GM19372 (cell line): ENCODE measurements at regions not wholly inside any gene's neighbourhood (a gene's known extent, or its start where the extent isn't known, plus 50 kb on each side); places are given as distances from the start of the nearest gene placed in this dataset.

ENCODE experiments used
- ATAC-seq: cut with Tn5 transposase; IDR thresholded peaks from one replicate; pipeline ENCODE4 v1.9.1; 2021; ENCODE audit warnings: mild to moderate bottlenecking, low read depth, moderate library complexity; ENCODE audit not compliant: unreplicated experiment

DNA sequence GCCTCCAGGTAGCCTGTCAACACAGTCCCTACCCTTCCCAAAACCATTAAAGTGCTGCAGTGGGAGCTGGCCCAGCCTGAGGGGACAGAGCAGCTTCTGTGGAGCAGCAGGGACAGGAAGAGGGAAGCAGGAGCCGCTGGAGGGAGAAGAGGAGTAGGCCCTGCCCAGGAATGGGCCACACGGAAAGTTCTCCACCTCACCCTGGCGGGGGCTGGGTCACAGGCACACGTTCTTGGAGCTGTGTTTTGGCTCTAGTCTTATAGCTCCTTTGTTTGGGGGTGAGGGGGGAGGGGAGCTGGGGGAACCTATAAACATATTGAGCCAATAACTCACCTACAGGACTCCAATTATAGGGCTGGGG, 508.6 kb downstream of the SHQ1 start:
- ATAC-seq = no peak

GRCh38 chr3:72338942-72339669, 509.1 kb downstream of the SHQ1 start:
- no peak for ATAC-seq

DNA sequence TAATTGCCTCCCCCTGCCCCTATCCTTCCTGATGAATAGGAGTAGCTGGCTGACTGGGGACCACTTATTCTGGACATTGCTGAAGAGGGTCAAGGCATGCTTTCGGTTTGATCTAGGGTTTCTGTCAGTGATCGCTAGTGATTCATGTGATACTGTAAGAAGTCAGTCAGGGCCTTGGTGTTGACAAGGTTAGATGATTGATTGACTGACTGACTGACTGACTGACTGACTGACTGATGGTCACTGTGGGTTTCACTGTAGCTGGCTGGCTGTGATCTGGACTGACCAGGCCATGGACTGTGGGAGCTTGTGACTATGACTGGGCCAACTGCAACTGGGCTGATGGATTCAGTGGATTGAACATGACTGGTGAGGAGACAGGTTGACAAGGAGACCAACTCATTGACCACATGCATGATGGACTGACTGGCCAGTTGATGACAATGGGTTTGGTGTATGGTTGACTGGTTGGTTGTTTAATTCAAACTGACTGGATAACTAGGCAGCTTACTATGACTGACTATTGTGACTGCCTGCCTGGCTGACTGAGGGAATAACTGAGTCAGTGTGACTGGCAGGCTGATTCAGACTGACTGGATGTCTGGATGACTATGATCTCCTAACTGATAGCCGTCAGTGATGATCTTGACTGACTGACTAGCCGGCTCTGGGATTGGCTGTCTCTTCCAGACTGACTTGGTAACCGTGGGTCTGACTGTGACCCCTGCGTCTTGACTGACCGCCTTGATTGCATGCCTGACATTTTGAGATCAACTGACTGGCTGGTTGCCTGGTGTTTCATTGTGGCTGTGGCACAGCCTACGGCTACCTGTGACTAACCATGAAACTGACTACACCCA, 509.9 kb downstream of the SHQ1 start:
- ATAC-seq = no peak

GRCh38 chr3:72337480-72337855, 510.8 kb downstream of the SHQ1 start:
- no peak for ATAC-seq

- no peak for ATAC-seq
Observed at GRCh38 chr3:72336821-72337479, 511.3 kb downstream of the SHQ1 start.

- no peak for ATAC-seq
Observed at GRCh38 chr3:72336114-72336651, 512.1 kb downstream of the SHQ1 start.

- no peak for ATAC-seq
Observed at GRCh38 chr3:72335458-72336095, 512.7 kb downstream of the SHQ1 start.

- no peak for ATAC-seq
Observed at GRCh38 chr3:72334681-72335457, 513.4 kb downstream of the SHQ1 start.

GRCh38 chr3:72332689-72333088, 515.6 kb downstream of the SHQ1 start:
- ATAC-seq = no peak

- ATAC-seq = no peak
Observed at GRCh38 chr3:72332036-72332435, 516.2 kb downstream of the SHQ1 start.

DNA sequence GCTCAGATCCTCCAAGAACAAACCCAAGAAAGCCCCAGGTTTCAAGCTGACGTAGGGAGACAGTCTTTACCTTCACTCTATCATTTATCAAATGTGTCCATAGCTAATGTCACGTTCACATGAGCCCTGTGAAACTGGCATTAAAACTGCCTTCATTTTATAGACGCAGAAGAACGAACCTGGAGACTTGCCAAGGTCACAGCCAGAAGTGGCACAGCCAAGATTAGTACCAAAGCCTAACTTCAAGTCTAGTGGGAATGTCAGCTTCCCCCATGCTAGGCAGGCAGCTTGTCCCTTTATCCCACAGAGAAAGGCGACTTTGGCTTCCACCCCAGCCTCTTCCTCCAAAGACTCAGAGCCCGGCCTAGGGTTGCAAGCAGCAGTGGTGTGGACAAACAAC, 517.2 kb downstream of the SHQ1 start:
- no peak for ATAC-seq

DNA sequence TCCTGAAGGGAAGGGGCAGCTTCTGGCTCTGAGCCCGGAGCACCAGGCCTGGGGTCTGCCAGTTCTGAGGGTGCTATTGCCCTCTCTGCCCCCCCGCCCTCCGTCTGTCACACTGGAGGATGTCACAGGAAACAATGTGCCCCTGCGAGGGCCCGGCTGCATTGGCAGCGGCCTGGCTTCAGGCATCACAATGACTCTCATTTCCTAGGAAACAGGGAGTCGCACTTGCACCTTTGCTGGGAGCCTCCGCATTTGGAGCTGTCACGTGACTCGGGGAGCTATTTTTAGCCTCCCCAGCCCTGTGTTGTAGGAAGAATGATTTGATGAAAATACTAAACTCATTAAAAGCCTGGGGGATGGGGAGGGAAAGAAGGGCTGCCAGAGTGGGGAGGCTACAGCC, 518.9 kb downstream of the SHQ1 start:
- no peak for ATAC-seq

GRCh38 chr3:72328755-72329277, 519.4 kb downstream of the SHQ1 start:
- no peak for ATAC-seq

DNA sequence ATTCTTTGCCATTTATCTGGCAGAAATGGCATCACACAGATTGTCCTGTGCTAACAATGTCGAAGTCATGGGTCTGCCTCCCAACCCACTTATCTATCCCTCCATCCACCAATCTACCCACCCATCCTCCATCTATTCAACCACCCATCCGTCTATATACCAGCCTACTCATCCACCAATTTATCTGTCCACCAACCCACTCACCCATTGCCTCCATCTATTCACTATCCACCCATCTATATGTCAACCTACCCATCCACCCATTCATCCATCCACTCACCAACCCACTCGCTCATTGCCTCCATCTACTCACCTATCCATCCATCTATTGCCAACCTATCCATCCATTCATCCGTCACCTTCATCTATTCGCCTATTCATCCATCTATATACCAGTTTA, 521.2 kb downstream of the SHQ1 start:
- ATAC-seq = no peak

GRCh38 chr3:72324253-72324811, 523.9 kb downstream of the SHQ1 start:
- ATAC-seq = no peak

DNA sequence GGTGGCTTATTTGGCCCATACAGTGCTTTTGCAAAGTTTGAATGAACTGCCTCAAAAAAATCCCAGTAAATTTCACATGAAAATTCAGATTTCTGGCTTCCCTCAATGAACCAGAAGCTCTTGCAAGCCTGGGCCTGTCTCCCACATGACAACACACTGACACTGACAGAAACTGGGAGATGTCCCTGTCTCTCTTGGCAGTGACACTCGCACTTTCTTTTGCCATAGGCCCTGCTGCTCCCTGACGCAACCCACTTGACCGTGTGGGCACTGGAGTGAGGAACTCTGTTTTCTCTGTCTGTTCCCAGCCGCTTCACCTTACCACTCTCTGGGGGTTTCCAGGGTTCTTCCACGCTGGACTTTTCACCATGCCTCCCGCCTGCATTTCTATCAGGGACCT, 524.5 kb downstream of the SHQ1 start:
- ATAC-seq = no peak

- ATAC-seq = no peak
Observed at GRCh38 chr3:72322264-72322976, 525.8 kb downstream of the SHQ1 start.

DNA sequence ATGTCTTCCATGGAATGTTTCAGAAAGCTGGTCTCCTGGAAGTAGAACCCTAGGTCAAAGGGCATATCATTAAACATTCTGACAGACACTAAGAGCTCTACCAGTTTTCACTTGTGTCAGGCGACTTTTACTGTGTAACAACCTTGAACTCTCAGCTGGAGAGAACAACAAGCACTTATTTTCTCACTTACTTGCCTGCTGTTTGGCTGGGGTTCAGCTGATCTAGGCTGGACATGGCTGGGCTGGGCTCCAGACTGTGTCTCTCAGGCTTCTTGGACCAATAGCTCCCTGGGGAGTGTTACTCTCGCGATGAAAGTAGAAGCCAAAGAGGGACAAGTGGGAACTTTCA, 527.3 kb downstream of the SHQ1 start:
- no peak for ATAC-seq
